ENCODE measurements at regions not wholly inside any gene's neighbourhood (a gene's known extent, or its start where the extent isn't known, plus 50 kb on each side); places are given as distances from the start of the nearest gene placed in this dataset.

GRCh38 chr18:22340331-22340730, 77.4 kb downstream of the CTAGE1 start:
- TF ChIP-seq, protein P1, sequence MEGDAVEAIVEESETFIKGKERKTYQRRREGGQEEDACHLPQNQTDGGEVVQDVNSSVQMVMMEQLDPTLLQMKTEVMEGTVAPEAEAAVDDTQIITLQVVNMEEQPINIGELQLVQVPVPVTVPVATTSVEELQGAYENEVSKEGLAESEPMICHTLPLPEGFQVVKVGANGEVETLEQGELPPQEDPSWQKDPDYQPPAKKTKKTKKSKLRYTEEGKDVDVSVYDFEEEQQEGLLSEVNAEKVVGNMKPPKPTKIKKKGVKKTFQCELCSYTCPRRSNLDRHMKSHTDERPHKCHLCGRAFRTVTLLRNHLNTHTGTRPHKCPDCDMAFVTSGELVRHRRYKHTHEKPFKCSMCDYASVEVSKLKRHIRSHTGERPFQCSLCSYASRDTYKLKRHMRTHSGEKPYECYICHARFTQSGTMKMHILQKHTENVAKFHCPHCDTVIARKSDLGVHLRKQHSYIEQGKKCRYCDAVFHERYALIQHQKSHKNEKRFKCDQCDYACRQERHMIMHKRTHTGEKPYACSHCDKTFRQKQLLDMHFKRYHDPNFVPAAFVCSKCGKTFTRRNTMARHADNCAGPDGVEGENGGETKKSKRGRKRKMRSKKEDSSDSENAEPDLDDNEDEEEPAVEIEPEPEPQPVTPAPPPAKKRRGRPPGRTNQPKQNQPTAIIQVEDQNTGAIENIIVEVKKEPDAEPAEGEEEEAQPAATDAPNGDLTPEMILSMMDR (IDR thresholded peaks at IDR 0.05; ENCODE audit: low read depth, low read length), result no peak
- H3K4me3 ChIP-seq (ENCODE audit: low read depth, low read length), result no peak overlapping the region

- H3K4me3 ChIP-seq (ENCODE audit: low read depth, low read length), result no peak overlapping the region
- TF ChIP-seq, protein P1 (IDR thresholded peaks at IDR 0.05; ENCODE audit: low read depth, low read length), result no peak
These were observed 77.8 kb downstream of the CTAGE1 start for GRCh38 chr18:22339913-22340312.

DNA sequence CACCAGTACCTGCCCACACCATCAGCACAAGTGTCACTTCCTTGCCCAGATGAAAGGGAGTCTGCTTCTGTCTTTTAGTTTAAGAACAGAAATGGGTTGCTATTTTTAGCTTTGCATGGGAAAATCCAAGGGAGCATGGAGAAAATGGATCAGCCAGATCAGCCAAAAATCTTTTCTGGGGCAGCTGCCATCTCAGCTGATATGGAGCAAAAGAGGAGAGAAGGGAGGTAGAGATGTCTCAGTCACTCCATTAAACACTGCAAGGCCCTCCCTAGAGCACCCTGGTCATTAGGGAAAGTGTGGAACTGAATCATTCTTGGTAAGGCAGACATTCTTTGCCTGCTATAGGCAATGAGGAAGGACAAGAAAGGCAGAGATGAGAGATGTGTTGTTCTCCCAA, 79.9 kb downstream of the CTAGE1 start:
- no peak overlapping the region for H3K4me3 ChIP-seq (ENCODE audit: low read depth, low read length)
- TF ChIP-seq, protein P1 (IDR thresholded peaks at IDR 0.05; ENCODE audit: low read depth, low read length), result no peak

GRCh38 chr18:22337306-22337705, 80.4 kb downstream of the CTAGE1 start:
- no peak overlapping the region for H3K4me3 ChIP-seq (ENCODE audit: low read depth, low read length)
- TF ChIP-seq, protein P1 (IDR thresholded peaks at IDR 0.05; ENCODE audit: low read depth, low read length), result no peak

DNA sequence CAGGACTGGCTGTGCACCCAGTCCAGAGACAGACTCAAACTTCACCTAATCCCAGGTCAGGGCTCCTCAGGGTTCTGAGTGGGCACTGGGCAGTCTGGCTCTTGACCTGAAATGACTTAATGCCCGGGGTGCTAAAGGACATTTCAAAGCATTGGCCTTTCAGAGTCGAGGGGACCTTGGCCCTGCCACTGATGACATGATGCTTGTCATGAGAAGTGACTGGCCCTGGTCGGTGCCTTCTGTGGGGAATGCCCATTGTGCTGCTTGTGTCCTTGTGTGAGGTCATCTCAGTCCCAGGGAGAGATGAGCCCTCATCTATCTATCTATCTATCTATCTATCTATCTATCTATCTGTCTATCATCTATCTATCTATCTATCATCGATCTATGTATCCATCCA, 81.3 kb downstream of the CTAGE1 start:
- no peak overlapping the region for H3K4me3 ChIP-seq (ENCODE audit: low read depth, low read length)
- TF ChIP-seq, protein P1 (IDR thresholded peaks at IDR 0.05; ENCODE audit: low read depth, low read length), result no peak

- H3K4me3 ChIP-seq (ENCODE audit: low read depth, low read length), result peak overlapping the region; percentile 14; the same call in 1 of the 2 replicates
- TF ChIP-seq, protein P1 (IDR thresholded peaks at IDR 0.05; ENCODE audit: low read depth, low read length), result no peak
These were observed 82.0 kb downstream of the CTAGE1 start for GRCh38 chr18:22335731-22336198.

DNA sequence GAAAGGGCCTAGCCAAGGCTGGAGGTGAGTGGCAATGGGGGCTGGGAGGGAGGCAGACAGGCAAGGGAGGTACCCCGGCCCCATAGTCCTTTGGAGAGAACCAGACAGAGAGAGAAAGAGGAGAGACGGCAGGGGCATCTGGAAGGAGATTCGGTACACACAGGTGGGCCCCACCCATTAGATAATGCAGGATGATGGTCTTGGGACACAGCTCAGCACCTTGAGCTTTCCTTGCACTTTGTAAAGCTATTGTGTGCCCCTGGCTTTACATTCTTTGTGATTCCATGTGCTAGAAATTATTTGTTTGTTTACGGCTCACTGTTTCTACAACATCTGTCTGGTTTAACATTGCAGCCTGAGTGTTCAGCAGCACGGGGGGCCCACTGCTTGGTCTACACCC, 83.1 kb downstream of the CTAGE1 start:
- H3K4me3 ChIP-seq (ENCODE audit: low read depth, low read length), result no peak overlapping the region
- TF ChIP-seq, protein P1 (IDR thresholded peaks at IDR 0.05; ENCODE audit: low read depth, low read length), result no peak
